ENCODE measurements at regions not wholly inside any gene's neighbourhood (a gene's known extent, or its start where the extent isn't known, plus 50 kb on each side); places are given as distances from the start of the nearest gene placed in this dataset.

DNA sequence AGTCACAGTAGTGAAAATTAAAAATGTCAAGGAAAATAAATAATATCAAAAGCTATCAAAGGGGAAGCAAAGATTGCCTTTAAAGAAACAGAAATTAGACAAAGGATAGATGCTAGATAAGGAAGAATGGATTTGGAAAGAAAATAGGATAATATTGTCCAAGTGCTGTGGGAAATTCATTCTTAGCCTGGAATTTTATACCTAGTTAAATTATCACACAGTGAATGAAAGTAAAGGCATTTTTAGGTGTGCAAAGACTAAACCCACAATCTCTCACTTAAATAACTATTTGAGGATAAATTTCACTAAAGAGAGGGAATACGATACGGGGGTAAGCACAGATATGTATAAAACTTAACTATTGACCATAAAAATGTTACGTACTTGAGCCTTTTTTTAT, 511.1 kb downstream of the TMEM135 start:
- TF ChIP-seq GATA3 (IDR thresholded peaks at IDR 0.05; ENCODE audit: low read depth, low read length) (no peak), GATA2 (IDR thresholded peaks at IDR 0.05; ENCODE audit: low read depth, low read length) (no peak)

DNA sequence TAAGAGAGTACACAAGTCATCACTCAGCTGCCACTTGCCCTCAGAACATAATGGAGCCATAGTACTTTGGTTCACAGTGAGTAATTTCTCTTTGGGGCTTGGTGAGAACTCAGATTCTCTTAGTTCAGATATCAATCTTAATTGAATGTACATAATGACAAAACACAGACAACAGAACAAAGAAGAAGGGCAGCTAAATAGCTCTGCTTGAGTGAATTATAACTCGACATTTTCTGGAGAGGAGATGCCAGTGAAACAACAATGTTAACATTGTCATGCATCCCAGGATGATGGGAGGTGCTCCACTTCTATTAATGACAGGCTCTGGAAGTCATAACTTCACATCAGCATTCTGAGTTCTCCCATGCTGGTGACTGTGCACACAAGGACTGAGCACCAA, 508.1 kb downstream of the TMEM135 start:
- TF ChIP-seq GATA3 (IDR thresholded peaks at IDR 0.05; ENCODE audit: low read depth, low read length): no peak
- no peak for TF ChIP-seq GATA2 (IDR thresholded peaks at IDR 0.05; ENCODE audit: low read depth, low read length)

DNA sequence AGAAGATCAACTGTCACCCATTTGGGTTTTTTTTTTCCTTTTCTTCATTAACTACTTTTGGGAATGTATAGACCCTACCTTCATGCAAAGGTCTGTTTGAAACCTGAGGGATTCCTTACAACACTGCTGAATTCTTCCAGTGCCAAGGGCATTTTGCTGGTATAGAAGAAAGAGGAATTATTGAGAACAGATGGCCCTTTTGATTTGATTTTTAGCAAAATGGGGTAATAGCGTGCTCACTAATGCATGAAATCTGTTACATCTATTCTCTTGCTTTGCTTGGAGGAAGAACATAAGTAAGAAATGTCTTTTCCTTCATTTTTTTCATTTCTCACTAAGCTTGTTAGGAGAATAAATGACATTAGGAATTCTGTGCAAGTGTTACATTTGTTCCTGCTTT, 501.9 kb downstream of the TMEM135 start:
- no peak for TF ChIP-seq GATA3 (IDR thresholded peaks at IDR 0.05; ENCODE audit: low read depth, low read length)
- TF ChIP-seq GATA2 (IDR thresholded peaks at IDR 0.05; ENCODE audit: low read depth, low read length): no peak

DNA sequence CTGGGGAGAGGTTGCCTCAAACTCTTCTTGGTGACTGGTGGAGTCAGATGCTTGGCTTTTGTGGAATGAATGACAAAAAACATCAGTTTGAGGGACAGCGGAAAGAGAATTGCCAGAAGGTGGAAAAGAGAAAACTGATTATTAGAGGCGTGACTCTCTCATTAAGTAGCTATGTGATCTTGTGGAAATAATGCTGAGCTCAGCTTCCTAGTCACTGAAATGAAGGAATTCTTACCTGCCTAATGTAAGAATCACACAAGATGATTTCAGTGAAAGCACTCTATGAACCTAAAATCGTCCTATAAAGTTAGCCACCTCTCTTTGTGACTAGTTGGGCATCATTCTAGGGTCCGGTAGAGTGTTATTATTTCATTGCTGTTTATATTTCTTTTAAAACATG, 498.8 kb downstream of the TMEM135 start:
- TF ChIP-seq GATA2 (IDR thresholded peaks at IDR 0.05; ENCODE audit: low read depth, low read length): no peak
- no peak for TF ChIP-seq GATA3 (IDR thresholded peaks at IDR 0.05; ENCODE audit: low read depth, low read length)

DNA sequence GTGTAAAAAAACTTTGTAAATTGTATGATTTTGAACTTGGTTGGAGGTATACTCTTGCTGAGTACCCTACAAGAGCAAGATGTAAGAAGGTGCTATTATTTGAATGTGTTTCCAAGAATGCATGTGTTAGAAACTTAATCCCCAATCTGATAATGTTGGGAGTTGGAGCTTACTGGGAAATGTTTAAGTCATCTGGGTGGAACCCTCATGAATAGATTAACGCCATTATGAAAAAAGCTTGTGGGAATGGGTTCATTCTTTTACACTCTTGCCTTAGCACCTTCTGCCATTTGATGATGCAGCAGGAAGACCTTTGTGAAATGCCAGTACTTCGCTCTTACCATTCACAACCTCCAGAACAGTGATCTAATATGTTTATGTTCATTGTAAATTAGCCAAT, 498.3 kb downstream of the TMEM135 start:
- no peak for TF ChIP-seq GATA2 (IDR thresholded peaks at IDR 0.05; ENCODE audit: low read depth, low read length)
- no peak for TF ChIP-seq GATA3 (IDR thresholded peaks at IDR 0.05; ENCODE audit: low read depth, low read length)

DNA sequence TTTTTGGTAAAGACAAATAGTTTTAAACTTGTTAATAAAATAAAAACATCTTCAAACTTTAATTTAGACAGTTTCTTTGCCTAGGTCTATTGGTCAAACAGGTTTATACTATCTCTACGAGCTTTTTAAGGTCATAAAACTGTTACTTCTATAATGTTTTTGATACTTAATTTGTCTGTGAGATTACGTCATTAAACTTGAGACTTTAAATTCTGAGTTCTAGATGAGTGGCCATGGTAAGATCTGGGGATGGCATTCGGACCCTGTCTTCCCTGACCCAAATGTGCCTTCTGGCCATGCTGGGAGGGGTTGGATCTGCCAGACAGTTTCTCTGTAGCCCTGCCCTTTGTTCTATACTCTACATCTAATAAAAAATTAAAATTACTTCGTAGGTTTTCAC, 497.8 kb downstream of the TMEM135 start:
- no peak for TF ChIP-seq GATA2 (IDR thresholded peaks at IDR 0.05; ENCODE audit: low read depth, low read length)
- no peak for TF ChIP-seq GATA3 (IDR thresholded peaks at IDR 0.05; ENCODE audit: low read depth, low read length)

DNA sequence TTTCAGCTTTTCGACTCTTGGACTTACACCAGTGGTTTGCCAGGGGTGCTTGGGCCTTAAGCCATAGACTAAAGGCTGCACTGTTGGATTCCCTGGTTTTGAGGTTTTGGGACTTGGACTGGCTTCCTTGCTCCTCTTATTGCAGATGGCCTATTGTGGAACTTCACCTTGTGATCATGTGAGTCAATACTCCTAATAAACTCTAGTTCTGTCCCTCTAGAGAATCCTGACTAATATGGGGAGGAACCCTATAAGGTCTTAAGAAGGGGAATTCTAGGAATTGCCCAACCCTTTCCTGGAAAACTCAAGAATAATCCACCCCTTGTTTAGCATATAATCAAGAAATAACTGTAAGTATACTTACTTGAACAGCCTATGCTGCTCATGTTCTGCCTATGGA, 491.8 kb downstream of the TMEM135 start:
- TF ChIP-seq GATA2 (IDR thresholded peaks at IDR 0.05; ENCODE audit: low read depth, low read length) (no peak), GATA3 (IDR thresholded peaks at IDR 0.05; ENCODE audit: low read depth, low read length) (no peak)

DNA sequence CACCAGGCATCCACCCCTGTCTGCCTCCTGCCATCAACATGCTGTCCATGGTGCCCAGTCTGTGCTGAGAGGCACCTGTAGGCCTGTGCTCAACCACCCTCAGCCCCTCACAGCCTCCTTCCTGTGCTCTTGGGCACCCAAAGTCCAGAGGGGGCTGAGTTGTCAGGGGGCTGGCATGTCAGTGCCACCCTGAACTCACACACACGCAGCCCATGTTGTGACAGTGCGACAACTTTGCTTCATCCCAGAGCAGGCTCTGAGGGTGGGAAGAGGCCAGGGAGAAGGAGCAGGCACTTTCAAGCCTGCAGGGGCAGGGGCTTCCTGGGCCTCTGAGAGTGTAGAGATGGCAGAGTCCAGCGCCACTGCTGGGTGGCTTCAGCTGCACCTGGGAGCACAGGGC, 491.0 kb downstream of the TMEM135 start:
- TF ChIP-seq GATA3 (IDR thresholded peaks at IDR 0.05; ENCODE audit: low read depth, low read length) (no peak), GATA2 (IDR thresholded peaks at IDR 0.05; ENCODE audit: low read depth, low read length) (no peak)

DNA sequence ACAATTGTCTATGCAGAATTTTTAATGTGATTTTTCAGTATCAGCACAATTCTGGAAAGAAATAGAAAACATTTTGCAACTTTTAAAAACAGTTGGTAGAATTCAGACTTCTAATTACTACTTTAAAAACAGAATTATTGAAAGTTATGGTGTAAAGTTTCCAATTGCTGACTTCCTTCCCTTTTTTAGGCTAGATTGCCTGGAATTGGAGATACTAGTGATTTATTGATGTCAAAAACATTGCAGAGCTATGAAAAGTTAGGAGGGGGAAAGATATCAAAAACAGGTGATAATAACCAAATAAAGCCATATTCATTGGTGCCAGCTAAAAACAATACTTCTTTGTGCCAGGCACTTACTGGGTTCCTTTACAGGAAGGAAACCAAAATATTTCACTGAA, 485.5 kb downstream of the TMEM135 start:
- TF ChIP-seq GATA3 (IDR thresholded peaks at IDR 0.05; ENCODE audit: low read depth, low read length): no peak
- no peak for TF ChIP-seq GATA2 (IDR thresholded peaks at IDR 0.05; ENCODE audit: low read depth, low read length)

DNA sequence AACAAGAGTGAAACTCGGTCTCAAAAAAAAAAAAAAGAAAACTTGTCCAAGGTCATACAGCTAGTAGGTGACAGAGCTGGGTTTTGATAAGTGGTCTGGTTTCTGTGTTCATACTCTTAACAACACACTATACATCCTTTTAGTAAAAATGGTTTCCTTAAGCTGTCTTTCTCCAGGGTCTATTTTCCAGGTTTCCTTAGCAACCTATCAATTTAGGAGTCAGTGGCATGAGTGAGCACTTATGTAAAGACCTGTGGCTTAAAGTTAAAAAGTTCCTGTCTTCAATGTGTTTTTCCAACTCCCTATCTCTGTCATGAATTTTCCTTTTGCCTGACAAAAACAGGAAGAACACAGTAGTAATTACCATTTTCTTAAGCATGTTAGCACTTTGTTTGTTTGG, 480.5 kb downstream of the TMEM135 start:
- TF ChIP-seq GATA2 (IDR thresholded peaks at IDR 0.05; ENCODE audit: low read depth, low read length) (no peak), GATA3 (IDR thresholded peaks at IDR 0.05; ENCODE audit: low read depth, low read length) (no peak)

DNA sequence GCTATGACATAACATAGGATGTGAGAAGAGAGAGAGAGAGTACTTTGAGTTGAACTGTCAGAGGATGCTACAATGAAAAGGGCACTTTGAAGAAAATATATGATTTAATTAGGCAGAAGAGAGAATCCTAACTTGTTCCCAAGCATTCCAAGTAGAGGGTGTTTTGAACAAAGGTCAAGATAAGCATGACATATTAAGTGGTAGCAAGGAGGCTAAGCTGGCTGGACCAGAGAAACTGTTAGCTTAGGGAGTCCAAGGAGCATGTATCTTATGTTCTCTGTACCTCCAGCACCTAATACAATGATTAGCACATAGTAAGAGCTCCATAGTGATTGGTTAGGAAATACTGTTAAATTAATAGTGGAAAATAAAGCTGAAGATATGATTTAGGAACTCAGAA, 479.6 kb downstream of the TMEM135 start:
- TF ChIP-seq GATA3 (IDR thresholded peaks at IDR 0.05; ENCODE audit: low read depth, low read length) (no peak), GATA2 (IDR thresholded peaks at IDR 0.05; ENCODE audit: low read depth, low read length) (no peak)

DNA sequence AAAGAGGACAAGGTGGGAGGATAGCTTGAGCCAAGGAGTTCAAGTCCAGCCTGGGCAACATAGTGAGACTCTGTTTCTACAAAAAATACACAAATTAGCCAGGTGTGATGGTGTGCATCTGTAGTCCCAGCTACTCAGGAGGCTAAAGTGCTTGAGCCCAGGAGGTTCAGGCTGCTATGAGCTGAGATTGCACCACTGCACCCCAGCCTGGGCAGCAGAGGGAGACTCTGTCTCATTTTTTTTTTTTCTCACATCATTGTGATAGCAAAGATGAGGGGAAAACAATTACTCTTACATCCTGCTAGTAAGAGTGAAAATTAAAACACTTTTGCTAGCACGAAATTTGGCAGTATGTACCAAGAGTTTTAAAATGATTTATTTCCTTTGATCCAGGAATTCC, 463.7 kb downstream of the TMEM135 start:
- TF ChIP-seq GATA2 (IDR thresholded peaks at IDR 0.05; ENCODE audit: low read depth, low read length) (no peak), GATA3 (IDR thresholded peaks at IDR 0.05; ENCODE audit: low read depth, low read length) (no peak)

DNA sequence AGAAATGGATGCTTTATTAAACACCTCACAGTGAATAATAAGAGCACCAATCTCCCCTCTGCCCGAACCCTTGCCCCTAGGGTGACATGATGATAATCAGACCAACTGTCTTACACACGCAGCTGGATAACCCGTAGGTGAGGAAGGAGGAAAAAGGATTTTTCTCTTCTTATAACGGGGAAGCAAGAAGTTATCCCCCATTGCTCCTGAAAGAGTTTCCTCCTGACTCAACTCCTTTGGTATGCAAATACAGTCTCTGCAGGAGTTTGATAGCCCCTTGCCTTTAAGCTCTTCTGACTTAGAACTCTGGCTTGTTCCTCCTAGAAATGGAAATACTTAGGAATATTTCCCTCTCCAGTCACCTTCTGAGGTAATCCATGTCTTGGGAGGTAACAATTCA, 455.8 kb downstream of the TMEM135 start:
- TF ChIP-seq GATA3 (IDR thresholded peaks at IDR 0.05; ENCODE audit: low read depth, low read length) (no peak), GATA2 (IDR thresholded peaks at IDR 0.05; ENCODE audit: low read depth, low read length) (no peak)

DNA sequence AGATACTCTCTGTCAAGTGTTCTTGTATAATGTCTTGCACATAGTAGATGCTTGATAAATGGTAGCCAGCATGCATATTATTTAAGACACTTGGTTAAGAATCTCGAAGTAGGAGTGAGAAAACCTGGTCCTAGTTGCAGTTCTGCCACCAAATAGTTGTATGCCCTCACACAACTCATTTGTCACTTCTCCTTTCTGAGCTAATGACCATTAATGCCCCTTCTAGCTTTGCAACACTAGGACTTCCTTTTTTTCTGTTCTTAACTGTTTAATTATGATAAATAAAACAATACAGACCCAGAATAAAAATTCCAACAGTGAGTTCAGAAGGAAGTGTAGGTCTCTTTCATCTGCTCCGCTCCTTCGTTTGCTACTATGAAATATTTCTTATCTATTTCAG, 453.6 kb downstream of the TMEM135 start:
- TF ChIP-seq GATA2 (IDR thresholded peaks at IDR 0.05; ENCODE audit: low read depth, low read length) (no peak), GATA3 (IDR thresholded peaks at IDR 0.05; ENCODE audit: low read depth, low read length) (no peak)

DNA sequence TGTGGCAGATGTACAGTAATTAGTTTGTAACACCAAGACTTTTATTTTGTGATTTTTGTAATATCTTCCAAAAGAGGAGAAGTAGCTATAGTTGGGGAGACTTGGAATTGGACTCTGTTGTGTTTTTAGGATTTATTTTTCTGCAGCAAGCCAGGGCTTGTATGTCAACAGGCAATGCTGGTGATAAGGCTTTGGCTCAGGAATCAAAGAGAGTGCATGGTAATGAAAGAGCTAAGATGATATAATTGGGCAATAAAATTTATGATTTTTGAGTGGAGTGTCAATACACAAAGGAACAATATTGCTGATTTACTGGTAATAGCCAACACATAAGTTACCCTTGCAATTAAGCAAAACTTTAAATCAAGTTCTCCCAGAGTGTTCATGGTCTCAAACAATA, 452.9 kb downstream of the TMEM135 start:
- TF ChIP-seq GATA2 (IDR thresholded peaks at IDR 0.05; ENCODE audit: low read depth, low read length) (no peak), GATA3 (IDR thresholded peaks at IDR 0.05; ENCODE audit: low read depth, low read length) (no peak)

DNA sequence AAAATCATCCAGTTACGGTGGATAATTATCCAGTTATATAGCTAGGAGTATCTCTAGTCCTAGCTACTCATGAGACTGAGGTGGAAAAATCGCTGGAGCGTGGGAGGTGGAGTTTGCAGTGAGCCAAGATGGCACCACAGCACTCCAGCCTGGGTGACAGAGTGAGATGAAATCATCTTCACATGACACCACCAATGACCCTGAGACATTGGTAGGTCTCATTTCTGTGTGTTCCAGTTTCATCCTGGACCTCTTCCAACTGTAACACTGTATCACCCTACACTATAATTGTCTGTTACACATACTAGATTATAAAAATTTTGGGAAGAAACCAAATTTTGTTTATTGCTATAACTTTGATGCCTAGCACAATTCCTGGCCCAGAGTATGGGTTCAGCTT, 446.8 kb downstream of the TMEM135 start:
- TF ChIP-seq GATA2 (IDR thresholded peaks at IDR 0.05; ENCODE audit: low read depth, low read length): no peak
- no peak for TF ChIP-seq GATA3 (IDR thresholded peaks at IDR 0.05; ENCODE audit: low read depth, low read length)
